GM04503 (cell line): ENCODE measurements at regions not wholly inside any gene's neighbourhood (a gene's known extent, or its start where the extent isn't known, plus 50 kb on each side); places are given as distances from the start of the nearest gene placed in this dataset.

ENCODE experiments used
- DNase-seq: peaks from one replicate; pipeline ENCODE4 v3.0.0-alpha.2; 2012; ENCODE audit warnings: low read depth

DNA sequence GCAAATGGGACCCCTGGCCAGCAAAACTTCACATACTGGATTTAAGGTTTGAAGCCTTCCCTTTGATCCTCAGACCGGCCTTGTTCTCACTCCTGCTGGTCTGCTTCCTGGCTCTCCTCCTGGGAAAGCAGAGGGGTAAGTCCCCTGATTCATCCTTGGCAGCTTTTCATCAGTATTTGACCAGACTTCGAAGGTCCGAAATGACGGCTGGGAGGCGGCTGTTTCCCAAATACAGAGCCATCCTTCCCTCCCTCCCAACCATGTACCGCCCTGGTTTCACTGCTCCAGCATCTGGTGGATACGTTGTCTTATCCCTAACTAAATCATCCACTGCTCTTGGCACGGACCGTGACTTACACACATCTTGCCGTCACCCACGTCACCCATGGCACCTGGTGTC, 265.5 kb downstream of the BCOR start:
- no peak for DNase-seq

DNA sequence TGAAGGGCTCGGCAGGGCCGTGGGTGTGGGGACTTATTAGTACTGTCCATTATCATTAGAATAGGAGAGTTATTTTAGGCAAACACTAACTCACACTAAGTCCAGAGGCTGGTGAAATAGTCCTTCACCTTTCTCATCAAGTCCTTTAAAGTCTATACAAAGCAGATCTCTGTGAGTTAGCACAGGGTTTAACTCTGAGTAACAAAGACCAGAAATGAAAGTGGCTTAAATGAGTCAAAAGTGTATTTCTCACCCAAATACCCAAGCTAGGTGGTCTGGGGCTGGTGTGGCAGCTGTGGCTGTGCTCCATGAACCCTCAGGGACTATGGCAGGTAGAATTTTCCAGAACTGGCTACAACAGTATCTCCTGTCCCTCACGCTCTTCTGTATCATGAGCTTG, 263.2 kb downstream of the BCOR start:
- no peak for DNase-seq

DNA sequence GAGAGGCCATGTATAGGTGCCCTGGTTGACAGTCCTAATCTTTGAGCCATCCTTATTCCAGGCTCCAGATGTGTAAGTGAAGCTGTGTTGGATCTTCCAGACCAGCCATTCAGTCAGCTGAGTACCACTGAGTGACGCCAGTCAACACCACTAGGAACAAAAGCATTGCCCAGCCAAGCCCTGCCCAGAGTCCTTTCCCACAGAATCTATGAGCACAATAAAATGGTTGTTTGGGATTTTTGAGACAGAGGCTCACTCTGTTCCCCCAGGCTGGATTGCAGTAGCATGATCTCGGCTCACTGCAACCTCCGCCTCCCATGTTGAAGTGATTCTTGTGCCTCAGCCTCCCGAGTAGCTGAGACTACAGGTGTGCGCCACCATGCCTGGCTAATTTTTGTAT, 262.5 kb downstream of the BCOR start:
- DNase-seq: no peak

DNA sequence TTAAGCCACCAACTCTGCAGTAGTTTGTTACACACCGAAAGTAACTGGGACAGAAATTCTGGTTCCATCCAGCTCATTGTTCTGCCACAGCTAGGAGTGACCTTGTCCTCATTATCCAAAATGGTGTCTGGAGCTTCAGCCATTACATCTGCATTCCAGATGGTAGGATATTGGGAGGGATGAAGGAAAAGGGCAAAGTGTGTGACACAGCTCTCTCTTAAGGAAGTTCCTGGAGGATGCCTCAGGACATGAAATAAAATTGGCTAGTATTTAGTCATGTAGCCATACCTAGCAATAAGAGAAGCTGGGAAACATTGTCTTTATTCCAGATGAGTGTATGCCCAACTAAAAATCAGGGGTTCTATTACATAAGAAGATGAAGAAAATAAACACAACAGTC, 262.0 kb downstream of the BCOR start:
- DNase-seq: no peak

DNA sequence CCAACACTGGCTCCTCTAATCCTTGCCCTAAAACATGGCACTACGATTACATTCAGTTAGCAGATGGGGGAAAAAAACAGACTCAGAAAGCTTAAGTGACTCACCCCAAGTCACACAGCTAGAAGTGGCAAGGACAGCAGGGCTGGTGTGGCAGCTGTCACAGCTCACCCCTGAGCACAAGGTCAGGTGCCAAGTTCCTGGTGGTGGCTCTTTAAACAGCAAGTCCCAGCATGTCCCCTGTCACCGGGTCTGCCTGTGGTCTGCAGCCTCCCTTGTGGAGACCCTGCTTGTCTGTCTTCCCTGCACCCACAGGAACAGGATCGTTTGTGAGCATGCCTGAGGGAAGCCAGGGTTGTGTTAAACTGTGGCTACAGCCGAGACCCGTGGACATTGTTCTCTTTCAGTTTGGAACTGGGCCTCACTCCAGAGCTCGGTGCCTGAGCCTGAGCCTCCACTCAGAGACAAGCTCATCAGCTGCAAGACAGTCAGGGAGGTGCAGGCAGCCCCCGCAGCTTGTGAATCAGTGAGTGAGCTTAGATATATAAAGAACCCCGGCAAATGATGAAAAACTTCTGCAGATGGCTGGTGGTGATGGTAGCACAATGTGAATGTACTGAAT, 260.8 kb downstream of the BCOR start:
- DNase-seq: no peak

DNA sequence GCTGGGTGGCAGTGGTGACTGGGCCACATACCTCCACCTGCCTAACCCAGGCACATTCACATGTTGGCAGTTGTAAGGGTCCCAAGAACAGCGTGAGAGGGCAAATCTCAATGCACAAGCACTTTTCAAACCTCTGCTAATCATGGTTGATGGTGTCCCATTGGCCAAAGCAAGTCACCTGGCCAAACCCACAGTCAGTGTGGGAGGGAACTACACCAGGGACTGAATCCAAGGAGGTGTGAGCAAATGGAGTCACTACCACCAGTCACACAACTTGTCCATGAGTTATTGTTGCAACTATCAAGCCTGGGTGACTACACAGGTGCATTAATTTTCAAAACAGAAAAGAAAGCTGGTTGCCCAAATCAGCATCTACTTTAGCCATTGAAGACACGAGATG, 260.1 kb downstream of the BCOR start:
- no peak for DNase-seq

DNA sequence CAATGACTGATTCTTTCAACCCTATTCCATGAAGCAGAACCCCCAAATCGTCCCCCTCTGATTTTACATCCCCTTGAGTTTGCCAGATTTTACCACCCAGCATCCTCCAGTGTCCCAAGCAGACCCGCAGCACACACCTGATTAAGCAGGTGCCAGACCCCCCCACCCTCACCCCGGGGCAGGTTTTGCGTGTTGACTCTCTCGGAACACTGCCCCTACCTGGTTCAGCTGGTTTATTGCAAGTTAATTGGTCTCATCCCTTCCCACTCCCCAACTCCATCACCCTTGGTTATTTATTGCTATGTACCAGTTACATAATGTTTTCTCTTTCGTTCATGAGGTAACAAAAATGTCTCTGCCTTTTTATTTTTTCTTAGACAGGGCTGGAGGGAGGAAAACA, 258.4 kb downstream of the BCOR start:
- DNase-seq: no peak

DNA sequence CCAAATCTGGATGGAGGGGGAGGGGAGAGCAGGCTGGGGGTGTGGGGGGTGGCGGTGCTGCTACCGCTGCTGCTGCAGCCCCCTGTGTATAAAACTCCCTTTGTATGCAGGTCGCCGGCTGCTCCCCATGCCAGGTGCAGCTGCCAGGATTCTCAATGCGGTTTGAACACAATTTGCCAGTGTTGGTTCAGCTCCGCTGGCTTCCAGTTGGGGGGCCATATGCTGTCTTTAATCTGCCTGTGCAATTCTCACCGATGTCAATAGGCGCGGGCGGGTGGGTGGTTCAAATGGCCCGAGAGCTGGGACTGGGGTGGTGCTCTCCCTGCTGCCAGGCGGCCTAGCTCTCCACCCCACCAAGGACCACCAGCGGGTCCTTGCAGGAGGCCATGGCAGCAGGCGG, 257.6 kb downstream of the BCOR start:
- DNase-seq: no peak

DNA sequence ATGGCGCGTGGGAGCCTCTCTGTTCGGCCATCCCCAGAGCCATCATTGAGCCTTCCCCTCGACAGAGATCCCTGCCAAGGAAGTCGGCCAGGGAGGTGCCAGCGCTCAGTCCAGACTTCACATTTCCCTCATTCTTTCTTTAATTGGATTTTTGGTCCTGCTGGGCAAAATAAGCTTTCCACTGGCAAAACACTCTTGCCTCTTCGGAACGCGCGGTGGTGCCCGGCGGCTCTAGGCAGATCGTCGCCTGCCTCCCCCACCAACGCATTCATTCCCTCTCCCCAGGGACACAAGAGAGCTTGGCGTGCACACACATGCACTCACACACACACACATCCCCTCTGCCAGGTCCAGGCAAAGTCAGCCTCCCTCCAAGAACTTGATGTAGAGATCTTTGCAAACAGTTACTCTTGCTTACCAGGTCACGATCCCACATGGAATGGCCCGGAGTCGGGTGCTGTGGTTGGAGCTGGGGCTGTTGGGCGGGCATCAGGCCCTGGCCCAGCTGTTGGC, 257.1 kb downstream of the BCOR start:
- DNase-seq: no peak

DNA sequence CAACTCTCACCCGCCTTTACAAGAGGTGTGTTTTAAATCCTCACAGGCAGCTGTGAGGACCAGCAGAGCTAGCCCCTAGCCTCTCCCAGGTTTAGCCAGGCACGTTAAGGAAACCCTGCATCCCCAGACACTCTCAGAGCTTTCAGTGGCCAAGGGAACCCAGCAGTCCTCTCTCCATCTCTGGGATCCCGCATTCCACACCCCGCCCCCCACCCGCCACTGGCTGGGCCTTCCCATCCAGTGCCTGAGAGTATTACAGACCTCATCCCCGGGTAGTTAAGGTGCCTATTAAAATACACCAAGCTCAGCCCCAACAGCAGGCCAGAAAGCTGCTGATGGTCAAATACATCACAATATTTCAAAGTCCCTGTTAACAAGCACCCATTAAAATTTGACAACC, 256.2 kb downstream of the BCOR start:
- DNase-seq: no peak

DNA sequence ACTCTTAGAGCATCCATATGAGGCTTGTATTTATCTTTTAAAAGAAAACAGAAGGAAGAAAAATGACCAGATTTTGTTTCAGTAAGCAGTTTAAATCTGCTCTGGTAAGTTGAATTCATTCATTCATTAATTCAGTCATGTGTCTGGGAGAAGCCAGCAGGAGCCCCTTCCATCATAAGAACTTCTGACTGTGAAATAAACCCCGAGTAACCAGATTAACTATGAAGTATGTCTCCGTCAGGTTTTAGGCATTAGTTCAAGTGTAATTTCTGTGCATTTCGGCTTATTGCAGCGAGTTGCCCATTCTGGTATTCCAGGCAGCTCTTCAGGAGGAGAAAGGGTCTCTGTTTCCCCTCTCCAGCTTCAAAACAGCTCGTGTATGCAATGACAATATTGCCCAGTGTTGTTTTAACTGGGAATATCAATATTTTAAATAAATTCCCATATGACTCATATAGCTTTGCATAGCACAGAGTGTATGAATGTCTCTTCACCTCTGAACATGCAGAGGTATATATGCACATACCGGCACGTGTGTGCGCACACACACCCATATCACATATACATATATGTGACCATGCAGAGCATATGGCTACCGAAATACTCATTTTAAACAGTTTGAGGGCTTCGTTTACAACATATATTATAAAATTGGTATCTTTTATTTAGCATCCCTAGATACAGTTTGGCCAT, 255.3 kb downstream of the BCOR start:
- DNase-seq: no peak

DNA sequence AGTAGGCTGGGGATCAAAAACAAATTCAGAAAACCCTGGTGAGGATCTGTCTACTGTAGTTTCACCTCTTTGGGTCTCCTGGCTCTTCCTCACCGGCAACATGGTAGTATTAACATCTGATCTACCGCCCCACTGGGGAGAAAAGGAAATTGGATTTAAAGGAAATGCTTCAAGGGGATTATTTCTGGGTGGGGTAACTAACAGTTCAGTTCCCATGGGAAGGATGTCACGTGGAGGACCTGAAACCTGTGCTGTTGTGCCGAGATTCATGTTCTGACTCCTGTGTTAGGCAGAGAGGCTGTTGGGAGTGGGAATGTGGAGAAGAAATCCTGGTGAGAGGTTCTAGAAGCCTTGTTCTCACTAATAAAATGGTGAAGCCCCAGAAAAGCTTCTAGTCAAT, 254.4 kb downstream of the BCOR start:
- DNase-seq: no peak

DNA sequence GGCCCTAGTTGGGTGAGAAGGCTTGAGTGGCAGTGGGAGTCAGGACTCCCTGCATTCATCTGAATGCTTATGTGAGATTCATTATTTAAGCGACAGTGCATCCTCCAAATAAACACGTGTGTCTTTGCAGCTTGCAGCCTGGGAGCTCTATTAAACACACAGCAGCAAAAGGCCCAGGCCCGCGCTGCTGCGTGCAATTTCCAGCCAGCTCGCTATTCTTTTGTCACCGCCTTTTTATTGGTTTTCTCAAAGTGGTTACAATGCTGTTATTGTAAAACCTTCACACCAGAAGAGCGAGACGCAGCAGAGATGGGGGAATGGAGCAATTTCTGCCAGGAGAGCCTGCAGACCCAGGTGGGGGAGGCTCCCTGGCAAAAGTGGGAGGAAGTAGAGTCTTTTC, 252.5 kb downstream of the BCOR start:
- DNase-seq: no peak

DNA sequence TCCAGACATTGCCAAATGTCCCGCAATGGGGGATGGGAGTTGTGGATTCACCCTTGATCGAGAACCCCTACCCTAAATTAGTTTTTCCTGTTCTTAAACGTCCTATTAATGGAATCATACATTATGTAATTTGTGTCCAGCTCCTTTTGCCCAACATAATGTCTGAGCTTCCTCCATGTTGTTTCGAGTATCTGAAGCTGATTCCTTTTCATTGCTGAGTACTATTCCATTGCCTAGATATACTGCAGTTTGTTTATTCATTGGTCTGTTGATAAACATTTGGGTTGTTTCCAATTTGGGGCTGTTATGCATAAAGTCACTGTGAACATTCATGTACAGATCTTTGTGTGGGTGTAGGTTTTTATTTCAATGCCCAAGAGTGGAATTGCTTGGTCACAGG, 251.3 kb downstream of the BCOR start:
- no peak for DNase-seq

DNA sequence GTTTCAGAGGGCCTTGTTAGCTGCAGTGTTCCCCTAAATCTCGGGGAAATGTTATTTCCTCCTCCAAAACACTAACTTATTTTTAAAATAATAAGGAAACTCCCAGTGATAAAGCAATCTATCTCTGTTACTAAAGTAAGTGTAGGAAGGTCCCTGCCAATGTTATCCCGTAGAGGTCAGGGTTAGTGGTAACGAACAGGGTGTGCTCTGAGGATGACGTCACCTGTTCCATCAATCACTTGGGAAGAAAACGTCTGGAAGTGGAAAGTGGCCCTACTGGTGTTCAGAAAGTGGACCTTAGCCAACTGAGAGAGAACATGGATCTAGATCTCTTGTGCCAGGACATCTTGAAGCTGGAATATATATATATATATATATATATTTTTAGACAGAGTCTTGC, 249.5 kb downstream of the BCOR start:
- no peak for DNase-seq

DNA sequence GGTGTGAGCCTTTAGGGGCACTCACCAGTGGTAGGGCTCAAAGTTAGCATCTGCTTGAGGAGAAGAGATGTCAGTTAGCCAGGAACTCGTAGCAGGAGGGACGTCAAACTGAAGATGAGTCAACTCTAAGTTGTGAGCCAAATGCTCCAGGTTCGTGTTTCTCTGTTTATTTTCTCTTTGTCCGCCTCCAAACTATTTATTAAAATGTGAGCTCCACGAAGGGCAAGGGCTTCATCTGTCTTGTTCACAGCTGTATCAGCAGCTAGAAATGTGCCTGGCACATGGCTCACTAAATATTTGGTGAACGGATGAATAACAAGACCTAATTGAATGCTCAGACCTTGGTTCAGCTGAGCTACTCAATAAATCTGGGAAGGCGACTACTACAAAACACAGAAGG, 248.9 kb downstream of the BCOR start:
- peak; percentile 45 for DNase-seq

DNA sequence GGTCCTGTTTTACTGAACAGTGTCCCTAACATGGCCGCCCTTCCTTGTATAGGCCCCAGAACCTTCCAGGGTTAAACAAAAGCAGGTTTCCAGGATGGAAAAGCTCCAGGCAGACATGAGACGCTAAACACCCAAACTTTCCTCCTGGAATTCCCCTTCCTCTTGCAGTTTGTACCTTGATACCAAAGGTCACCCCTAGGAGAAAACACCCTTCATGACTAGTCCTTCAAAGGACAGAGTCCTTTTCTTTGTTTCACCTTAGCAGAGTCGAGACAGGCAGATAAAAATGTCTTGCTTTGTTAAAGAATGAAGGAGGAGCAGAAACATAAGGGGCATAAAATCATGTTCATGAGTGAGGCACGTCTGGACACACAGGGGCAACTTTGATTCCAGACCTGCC, 247.5 kb downstream of the BCOR start:
- no peak for DNase-seq

DNA sequence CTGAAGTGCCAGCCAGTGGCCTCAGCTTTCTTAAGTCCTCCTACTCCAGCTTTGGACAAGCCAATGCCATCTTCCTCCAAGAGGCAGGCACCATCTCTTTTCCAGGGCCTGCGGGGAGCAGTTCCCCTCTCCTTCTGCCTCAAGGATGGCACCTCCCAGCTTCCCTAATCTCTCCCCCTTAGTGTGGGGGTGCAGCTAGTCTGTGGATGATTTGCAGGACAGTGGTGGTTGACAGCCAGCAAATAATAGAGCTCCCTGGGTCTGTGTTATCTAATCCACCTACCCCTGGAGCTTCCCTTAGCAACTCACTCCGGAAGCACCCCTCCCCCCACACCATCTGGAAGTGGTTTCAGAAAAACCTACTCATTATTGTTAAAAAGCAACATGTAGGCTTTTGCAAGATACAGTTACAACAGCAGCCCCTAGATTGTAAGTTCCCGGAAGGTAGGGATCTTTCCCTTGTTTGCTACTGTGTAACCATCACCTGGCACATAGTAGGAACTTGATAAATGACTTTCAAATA, 247.1 kb downstream of the BCOR start:
- DNase-seq: no peak

DNA sequence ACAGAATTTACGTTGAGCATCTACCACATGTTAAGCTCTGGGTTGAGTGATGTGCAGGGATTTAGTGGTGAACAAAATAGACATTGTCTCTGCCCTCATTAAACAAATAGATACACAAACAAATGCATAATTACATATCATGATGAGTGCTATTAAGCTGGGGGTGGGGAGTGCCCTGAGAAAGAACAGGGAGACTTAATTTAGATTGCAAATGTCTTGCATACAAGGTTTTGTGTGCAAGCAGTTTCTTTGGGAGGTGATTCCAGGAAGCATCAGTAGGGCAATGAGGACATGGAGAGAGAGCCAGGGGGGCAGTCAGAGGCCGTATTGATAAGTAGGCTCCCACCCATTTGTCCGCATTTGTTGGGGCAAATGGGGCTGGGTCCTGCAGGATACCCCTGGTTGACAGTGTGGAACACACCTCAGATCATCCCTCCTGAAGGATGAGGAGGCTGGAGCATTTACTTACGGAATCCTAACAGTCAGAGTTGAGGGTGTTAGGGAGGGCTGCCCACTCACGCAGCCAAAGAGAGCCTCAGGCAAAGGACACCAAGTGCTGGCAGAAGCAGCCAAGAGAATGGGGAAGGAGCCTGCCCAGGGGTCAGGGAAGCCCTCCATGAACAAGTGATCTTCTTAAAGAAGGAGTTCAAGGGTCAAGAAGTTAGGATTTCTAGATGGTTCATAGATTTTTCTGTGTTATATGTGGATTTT, 245.9 kb downstream of the BCOR start:
- no peak for DNase-seq

DNA sequence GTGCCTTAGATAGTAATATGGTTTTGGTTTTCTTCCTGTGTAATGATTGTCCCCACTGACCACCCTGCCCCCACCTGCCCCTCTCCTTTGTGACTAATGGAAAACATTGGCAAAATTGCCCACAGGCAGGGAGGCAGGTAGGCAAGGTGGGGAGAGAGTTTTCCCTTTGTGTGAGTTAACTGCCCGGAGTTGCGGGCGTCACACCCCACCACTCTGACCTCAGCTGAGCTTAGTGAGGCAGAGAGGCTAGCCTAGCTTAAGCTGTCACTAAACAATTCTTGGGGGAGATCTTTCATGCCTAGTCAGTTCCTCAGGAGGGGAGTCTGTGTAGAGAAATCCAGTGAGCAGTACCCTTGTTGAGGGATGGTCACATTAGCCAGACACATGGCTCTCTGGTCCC, 245.3 kb downstream of the BCOR start:
- DNase-seq: no peak

DNA sequence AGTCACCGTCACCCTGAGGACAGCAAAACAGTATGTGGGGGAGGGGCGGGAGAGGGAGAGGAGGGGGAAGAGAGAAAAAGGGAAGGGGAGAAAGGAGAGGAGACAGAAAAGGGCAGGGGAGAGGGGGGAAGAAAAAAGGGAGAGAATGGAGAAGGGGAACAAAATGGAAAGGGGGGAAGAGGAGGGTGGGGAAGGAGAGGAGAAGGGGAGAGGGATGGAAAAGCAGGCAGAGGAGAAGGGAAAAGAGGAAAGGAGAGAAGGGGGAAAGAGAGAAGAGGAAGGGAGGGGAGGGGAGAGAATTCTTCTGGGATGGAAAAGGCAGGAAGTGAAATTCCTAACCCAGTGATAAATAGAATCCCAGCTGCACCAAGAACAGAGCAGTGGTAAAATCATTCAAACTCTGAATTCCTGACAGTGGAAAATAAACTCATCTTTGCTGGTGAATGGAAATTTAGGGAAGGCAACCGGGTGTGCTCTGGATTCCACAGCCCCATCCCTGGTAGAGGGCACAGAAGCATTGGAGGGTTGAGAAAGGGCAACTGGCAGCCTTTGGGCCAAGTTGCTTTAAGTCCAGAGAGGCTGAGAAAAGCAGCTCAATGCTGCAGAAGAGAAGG, 244.2 kb downstream of the BCOR start:
- no peak for DNase-seq
